Nephron (organoid): ENCODE measurements at regions not wholly inside any gene's neighbourhood (a gene's known extent, or its start where the extent isn't known, plus 50 kb on each side); places are given as distances from the start of the nearest gene placed in this dataset.

ENCODE experiments used
- H3K27ac Mint-ChIP-seq, 3 experiments: 2 replicates each; pipeline ENCODE4 v1.8.0; 2020; ENCODE audit warnings: mixed read lengths in 3 of 3, mild to moderate bottlenecking in 2 of 3, moderate library complexity in 1 of 3
- H3K27me3 Mint-ChIP-seq: 2 replicates; pipeline ENCODE4 v1.8.0; 2021; ENCODE audit warnings: low read depth, mild to moderate bottlenecking, moderate library complexity, mixed read lengths
- H3K36me3 Mint-ChIP-seq: 2 replicates; pipeline ENCODE4 v1.8.0; 2020; ENCODE audit warnings: low read depth, mixed read lengths
- H3K4me1 Mint-ChIP-seq: 2 replicates; pipeline ENCODE4 v1.8.0; 2020; ENCODE audit warnings: mixed read lengths
- H3K4me3 Mint-ChIP-seq, 3 experiments: 2 replicates each; pipeline ENCODE4 v1.8.0; 2020; ENCODE audit warnings: mild to moderate bottlenecking in 3 of 3, mixed read lengths in 3 of 3, moderate library complexity in 2 of 3
- H3K9me3 Mint-ChIP-seq: 2 replicates; pipeline ENCODE4 v1.8.0; 2020; ENCODE audit warnings: mixed read lengths
- TF ChIP-seq, protein P1 (sequence below), 3 experiments: fragments of 200-600 bp; sonication (generic); IDR thresholded peaks; one replicate each; pipeline ENCODE4 v1.5.0; 2021; ENCODE audit warnings: antibody characterized with exemption in 3 of 3; ENCODE audit not compliant: unreplicated experiment in 3 of 3

DNA sequence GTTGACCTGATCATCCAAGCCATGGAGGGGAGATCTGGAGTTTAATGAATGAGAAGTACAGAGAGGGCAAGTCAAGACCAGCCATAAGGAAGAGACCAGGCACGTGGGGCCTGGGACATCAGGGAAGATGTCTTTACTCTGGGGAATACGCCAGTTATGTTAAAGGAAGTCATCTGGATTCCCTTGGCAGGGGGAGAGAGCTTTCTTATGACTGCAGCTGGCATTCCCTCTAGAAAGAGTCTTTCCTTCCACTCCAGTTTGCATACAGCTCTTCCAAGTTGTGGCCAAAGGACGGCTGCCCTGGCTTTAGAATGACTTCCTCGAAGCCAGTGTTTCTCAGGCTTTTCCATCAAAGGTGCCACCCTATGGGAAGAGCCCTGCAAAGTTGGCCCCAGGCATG, 93.6 kb upstream of the AGBL1 start:
- Mint-ChIP-seq H3K4me1 (peaks cover 5% of the 10 kb centered on the region), H3K36me3 (no peaks in the 10 kb centered on the region), H3K27me3 (peaks cover 11% of the 10 kb centered on the region), H3K4me3 (no peak overlapping the region), H3K9me3 (peaks cover 3% of the 10 kb centered on the region), H3K27ac (no peak overlapping the region)
- TF ChIP-seq, protein P1, sequence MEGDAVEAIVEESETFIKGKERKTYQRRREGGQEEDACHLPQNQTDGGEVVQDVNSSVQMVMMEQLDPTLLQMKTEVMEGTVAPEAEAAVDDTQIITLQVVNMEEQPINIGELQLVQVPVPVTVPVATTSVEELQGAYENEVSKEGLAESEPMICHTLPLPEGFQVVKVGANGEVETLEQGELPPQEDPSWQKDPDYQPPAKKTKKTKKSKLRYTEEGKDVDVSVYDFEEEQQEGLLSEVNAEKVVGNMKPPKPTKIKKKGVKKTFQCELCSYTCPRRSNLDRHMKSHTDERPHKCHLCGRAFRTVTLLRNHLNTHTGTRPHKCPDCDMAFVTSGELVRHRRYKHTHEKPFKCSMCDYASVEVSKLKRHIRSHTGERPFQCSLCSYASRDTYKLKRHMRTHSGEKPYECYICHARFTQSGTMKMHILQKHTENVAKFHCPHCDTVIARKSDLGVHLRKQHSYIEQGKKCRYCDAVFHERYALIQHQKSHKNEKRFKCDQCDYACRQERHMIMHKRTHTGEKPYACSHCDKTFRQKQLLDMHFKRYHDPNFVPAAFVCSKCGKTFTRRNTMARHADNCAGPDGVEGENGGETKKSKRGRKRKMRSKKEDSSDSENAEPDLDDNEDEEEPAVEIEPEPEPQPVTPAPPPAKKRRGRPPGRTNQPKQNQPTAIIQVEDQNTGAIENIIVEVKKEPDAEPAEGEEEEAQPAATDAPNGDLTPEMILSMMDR (IDR thresholded peaks at IDR 0.05; ENCODE audit: unreplicated experiment in 3 of 3), result no peak

DNA sequence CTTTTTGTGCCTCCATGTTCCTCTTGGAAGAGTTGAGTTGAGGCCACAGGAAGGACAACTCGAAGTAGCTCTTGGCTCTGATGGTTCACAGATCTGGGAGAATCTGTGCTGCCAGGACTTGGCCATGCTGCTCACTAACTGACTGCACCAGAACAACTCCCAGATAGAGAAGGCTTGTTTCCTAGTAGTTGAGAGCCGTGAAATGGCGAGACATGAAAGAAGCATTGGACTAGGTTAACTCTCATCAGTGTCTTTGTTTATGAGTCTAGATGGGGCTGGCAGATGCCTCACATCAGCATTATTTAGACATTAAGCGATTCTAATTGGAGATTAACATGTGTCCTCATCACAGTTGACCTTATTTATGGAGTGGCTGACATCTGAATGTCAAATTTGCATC, 92.9 kb upstream of the AGBL1 start:
- Mint-ChIP-seq H3K4me1 (peaks cover 5% of the 10 kb centered on the region), H3K4me3 (no peak overlapping the region), H3K27me3 (peaks cover 7% of the 10 kb centered on the region), H3K36me3 (no peaks in the 10 kb centered on the region), H3K27ac (no peak overlapping the region), H3K9me3 (peaks cover 3% of the 10 kb centered on the region)
- TF ChIP-seq, protein P1 (IDR thresholded peaks at IDR 0.05; ENCODE audit: unreplicated experiment in 3 of 3), result no peak

DNA sequence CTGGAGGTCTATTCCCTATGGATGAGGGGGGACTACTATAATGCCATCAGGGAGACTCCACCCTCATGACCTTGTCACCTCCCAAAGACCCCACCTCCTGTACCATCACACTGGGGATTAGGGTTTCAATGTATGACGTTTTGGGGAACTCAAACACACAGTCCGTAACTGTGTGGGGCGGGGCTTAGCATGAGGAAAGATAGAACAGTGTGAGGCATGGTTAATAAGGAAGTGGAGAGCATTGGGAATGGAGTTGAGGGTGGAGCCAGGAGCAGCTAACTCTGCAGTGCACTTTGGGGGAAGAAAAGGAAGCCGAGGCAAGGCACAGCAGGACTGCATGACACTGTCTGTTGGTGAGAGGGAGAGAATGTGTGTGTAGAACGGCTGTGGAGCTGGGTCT, 90.9 kb upstream of the AGBL1 start:
- TF ChIP-seq, protein P1 (IDR thresholded peaks at IDR 0.05; ENCODE audit: unreplicated experiment in 3 of 3), result no peak
- H3K4me3 Mint-ChIP-seq, result no peak overlapping the region
- no peaks in the 10 kb centered on the region for H3K36me3 Mint-ChIP-seq
- H3K27me3 Mint-ChIP-seq, result peaks cover 5% of the 10 kb centered on the region
- H3K27ac Mint-ChIP-seq, result no peak overlapping the region
- H3K9me3 Mint-ChIP-seq, result no peaks in the 10 kb centered on the region
- peaks cover 5% of the 10 kb centered on the region for H3K4me1 Mint-ChIP-seq

DNA sequence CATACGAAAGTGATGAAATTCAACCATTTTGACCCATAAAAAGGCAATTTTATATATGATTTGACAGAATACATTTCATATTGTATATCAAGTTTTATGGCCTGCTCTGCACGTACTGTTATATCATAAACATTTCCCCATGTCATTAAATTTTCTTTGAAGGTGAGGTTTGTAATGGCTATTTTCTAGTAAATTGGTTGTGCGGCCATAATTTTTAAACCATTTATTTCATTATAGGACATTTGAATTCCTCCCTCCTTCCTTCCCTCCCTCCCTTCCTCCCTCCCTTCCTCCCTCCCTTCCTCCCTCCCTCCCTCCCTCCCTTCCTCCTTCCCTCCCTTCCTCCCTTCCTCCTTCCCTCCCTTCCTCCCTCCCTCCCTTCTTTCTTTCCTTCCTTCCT, 87.4 kb upstream of the AGBL1 start:
- H3K9me3 Mint-ChIP-seq, result no peaks in the 10 kb centered on the region
- H3K4me1 Mint-ChIP-seq, result no peaks in the 10 kb centered on the region
- TF ChIP-seq, protein P1 (IDR thresholded peaks at IDR 0.05; ENCODE audit: unreplicated experiment in 3 of 3), result no peak
- no peak overlapping the region for H3K27ac Mint-ChIP-seq
- H3K36me3 Mint-ChIP-seq, result no peaks in the 10 kb centered on the region
- peaks cover 4% of the 10 kb centered on the region for H3K27me3 Mint-ChIP-seq
- H3K4me3 Mint-ChIP-seq, result no peak overlapping the region

DNA sequence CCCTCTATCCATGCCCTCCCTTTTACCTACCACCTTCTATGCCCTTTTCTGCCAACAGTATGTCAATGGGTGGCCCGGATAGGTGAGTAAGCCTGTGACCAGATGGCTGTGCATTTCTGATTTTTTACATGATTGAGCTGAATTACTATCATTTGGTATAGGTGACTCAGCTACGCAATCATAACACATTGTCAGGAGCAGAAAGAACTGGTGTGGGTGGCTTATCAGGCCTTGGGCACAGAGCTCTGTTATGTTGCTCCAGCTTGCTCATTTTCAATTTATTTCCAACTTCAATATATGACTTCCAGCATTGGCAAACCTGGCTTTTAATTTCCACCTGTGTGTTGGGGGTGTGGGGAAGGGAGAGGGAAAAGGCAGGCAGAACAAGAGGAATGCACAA, 86.6 kb upstream of the AGBL1 start:
- Mint-ChIP-seq H3K4me3 (no peak overlapping the region), H3K27ac (no peak overlapping the region), H3K27me3 (peaks cover 10% of the 10 kb centered on the region), H3K9me3 (no peaks in the 10 kb centered on the region), H3K4me1 (no peaks in the 10 kb centered on the region), H3K36me3 (no peaks in the 10 kb centered on the region)
- TF ChIP-seq, protein P1 (IDR thresholded peaks at IDR 0.05; ENCODE audit: unreplicated experiment in 3 of 3), result no peak

DNA sequence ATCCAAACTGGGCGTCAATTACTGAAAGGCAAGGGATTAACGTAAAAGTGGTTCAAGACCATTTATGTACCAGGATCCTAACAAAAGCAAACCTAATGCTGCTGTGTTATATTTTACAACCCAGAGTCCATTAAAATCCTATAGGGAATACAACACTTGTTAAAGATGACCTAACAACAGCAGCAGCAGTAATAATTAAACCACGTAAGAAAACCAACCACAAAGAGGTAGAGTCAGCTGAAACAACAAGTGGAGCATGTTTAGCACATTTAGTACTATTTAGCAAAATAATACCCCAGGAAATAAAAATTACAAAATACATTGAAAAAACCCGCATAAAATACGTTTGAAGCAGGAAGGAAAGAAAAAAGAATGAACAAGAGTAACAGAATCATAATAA, 82.1 kb upstream of the AGBL1 start:
- Mint-ChIP-seq H3K36me3 (no peaks in the 10 kb centered on the region), H3K27me3 (peaks cover 10% of the 10 kb centered on the region), H3K27ac (no peak overlapping the region), H3K4me1 (peaks cover 7% of the 10 kb centered on the region), H3K9me3 (no peaks in the 10 kb centered on the region), H3K4me3 (no peak overlapping the region)
- TF ChIP-seq, protein P1 (IDR thresholded peaks at IDR 0.05; ENCODE audit: unreplicated experiment in 3 of 3), result no peak
